HG03025 (cell line): ENCODE measurements at regions not wholly inside any gene's neighbourhood (a gene's known extent, or its start where the extent isn't known, plus 50 kb on each side); places are given as distances from the start of the nearest gene placed in this dataset.

Source experiments
- ATAC-seq: cut with Tn5 transposase; IDR thresholded peaks from one replicate; pipeline ENCODE4 v1.9.1; 2021; ENCODE audit warnings: mild to moderate bottlenecking, moderate library complexity; ENCODE audit not compliant: unreplicated experiment, low FRiP score

DNA sequence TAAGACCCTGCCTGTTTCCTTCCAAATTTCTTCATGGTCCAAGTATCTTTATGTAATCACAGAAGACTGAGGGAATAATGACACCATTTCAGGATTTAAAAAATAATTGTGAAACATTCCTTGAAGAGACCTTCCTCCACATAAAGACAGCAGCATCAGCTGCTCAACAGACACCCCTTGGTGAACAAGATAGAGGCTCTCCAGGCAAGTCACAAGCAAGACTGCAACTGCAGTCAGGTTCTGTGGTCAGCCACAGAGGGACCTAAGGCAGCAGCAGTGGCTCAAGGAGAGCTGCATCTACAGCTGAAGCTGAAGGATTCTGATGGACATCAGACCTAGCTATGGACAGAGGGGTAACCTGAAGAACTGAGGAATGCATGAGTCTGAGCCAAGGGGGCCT is 97.2 kb upstream of the C3orf80 start:
- ATAC-seq: no peak

- no peak for ATAC-seq
Measured at GRCh38 chr3:160129459-160130061, 95.7 kb upstream of the C3orf80 start.

DNA sequence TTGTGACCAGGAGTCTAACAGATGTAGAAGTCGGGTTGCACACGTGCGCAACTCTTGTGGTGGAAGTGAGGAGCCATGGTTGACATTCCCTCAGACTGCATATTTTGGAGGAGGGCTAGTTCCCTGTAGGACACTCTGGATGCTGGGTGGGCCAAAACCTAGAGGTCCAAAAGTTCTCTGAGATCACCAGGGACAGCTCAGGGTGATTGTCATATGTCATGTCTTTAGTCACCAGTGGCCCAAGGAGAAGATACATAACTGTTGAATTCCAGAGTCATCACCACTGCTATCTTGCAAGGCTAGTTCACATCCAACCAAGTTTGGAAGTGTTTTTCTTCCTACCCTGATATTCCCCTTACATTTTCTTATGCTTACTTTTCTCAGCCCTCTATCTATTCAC is 95.2 kb upstream of the C3orf80 start:
- no peak for ATAC-seq

GRCh38 chr3:160130950-160131349 is 94.3 kb upstream of the C3orf80 start:
- ATAC-seq: no peak

- no peak for ATAC-seq
Measured at GRCh38 chr3:160132226-160132625, 93.0 kb upstream of the C3orf80 start.

DNA sequence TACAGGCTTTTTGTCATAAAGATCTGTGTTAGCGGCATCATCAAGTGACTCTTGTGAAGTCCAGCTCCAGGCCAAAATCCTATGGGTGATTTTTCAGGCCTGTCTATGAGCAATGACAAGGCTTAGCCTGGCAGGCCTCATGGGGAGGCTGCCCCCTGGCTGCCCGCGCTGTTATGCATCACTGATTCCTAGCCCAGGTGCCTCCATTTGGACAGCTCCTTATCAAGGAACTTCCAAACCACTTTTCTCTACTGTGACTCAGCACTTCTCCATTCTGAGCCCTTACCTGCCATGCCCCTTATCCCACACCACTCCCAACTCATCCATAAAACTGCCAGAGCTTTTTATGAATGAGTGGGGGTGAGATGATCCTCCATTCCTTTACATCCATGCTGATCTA is 91.5 kb upstream of the C3orf80 start:
- no peak for ATAC-seq

DNA sequence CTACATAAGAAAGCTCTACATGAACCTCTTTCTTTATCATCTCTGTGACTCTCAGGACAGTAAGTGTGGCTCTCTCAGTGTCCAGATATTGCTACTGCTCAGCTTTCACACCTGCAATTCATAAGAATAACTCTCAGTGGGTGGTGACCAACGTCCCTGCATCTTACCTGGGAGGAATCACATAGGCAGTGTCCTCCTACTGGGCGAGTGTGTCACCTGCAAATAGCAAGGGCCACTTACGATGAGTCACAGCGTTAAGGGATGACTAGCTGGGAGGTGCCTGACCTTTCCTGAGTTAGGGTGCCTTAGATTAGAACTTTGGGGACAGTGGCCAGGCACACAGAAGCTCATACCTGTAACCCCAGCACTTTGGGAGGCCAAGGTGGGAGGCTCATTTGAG is 90.8 kb upstream of the C3orf80 start:
- no peak for ATAC-seq

DNA sequence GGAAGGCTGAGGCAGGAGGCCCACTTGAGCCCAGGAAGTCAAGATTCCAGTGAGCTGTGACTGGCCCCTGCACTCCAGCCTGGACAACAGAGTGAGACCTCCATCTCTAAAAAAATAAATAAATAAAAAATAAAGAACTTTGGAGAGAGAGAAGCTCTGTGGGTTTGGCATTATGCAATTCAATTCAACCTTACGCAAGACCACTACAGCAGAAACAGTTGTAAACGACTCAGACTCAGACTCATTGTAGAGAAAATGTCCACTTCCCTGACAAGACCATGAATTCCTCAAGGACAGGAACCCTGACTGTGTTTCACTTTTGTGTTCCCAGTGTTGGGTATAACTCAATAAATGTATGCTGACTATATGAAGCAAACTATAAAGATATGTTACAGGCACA is 90.3 kb upstream of the C3orf80 start:
- no peak for ATAC-seq

- ATAC-seq: no peak
Measured at GRCh38 chr3:160135851-160136250, 89.4 kb upstream of the C3orf80 start.

DNA sequence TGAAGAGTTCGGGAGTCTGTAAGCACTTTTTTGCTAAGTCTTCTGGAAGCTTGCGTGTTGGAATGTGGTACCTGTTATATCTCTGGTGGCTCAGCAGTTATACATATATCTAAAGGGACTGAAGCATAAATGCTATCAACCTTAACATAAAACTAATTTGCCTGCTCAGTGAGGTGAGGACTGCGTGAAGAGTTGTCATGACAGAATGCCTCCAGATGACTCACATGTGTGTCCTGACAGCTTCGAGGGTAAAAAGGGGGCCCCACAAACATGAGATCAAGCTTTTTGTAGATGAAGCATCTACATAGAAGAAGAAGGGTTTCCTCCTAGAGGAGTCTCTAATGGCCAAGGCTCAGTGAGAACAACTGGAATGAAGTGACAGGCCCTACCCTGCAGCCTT is 88.8 kb upstream of the C3orf80 start:
- ATAC-seq: no peak

DNA sequence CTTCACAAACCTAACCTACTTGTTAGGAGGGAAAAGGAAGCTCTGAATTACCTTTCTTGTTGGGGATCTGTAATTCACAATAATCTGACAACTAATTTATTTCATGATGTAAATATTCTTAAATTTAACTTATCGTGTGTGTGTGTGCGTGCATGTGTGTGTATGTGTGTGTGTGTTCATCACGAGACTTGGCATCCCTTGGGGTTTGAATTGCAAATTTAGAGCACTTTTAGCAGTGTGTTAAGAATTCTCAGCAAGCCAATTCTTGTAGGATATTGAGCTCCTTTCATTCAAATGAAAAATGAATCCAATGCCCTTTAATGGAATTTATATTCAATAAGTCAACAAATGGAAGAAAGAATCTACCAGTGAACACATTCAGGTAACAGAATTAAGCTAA is 85.9 kb upstream of the C3orf80 start:
- ATAC-seq: no peak

- no peak for ATAC-seq
Measured at GRCh38 chr3:160140756-160141155, 84.5 kb upstream of the C3orf80 start.

DNA sequence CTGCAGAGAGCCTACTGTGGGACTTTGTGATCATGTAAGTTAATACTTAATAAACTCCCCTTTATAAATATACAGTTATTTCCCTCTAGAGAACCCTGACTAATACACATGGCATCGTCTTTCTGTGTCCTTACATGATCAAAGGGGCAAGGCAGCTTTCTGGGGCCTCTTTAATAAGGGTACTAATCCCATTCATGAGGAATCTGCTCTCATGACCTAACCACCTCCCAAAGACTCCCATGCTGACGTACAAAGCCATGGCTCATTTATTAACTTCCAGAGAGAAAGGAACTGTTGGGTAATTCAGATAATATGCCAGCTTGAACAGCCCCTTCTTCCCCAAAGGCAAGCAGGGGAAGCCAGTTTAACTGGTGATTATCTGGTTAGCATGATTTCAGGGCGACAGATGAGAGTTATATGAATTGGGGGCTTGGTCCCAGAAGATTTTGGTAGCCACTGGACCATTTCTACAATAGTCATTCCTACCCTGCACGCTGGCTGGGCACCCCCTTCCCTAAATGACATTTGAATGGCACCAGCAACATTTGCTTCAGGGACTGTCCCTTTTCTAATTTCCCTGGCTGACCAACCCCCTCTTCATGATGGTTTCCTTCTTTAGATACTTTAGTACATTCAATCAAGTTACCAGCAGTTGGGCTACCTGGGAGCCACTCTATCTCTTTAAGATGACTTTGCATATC is 83.6 kb upstream of the C3orf80 start:
- no peak for ATAC-seq

DNA sequence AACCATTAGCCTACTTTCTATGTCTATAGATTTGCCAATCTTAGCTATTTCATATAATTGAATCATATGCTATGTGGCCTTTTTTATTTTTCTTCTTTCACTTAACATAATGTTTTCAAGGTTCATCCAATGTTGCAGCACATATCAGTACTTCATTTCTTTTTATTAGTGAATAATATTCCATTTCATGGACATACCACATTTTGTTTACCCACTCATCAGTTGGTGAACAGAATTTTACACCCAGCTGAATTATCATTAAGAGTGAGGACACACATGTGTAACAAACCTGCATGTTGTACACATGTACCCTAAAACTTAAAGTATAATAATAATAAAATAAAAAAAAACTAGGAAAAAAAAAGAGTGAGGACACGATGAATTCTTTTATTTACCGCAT is 81.7 kb upstream of the C3orf80 start:
- ATAC-seq: no peak

GRCh38 chr3:160150066-160150465 is 75.2 kb upstream of the C3orf80 start:
- ATAC-seq: no peak

- no peak for ATAC-seq
Measured at GRCh38 chr3:160150525-160150924, 74.7 kb upstream of the C3orf80 start.

GRCh38 chr3:160152638-160153037 is 72.6 kb upstream of the C3orf80 start:
- no peak for ATAC-seq

DNA sequence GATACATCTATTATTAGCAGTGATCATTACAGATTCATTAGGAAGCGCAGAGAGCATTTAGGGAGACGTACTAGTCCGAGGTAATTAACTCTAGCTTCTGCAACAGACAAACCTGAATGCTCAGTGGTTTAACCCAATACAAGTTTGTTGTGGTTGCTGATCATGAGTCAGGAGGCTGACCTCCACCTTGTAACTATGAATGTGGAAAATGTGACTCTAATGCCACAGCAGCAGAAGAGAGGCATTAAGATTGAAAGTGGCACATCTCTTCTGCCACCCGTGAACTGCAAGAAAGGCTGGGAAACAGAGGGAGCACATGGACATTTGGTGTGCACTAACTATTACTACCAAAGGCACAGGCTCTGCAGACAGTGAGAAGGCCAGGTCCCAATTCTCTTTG is 71.2 kb upstream of the C3orf80 start:
- ATAC-seq: no peak

- ATAC-seq: no peak
Measured at GRCh38 chr3:160154596-160154995, 70.6 kb upstream of the C3orf80 start.

GRCh38 chr3:160157321-160157720 is 67.9 kb upstream of the C3orf80 start:
- ATAC-seq: no peak

DNA sequence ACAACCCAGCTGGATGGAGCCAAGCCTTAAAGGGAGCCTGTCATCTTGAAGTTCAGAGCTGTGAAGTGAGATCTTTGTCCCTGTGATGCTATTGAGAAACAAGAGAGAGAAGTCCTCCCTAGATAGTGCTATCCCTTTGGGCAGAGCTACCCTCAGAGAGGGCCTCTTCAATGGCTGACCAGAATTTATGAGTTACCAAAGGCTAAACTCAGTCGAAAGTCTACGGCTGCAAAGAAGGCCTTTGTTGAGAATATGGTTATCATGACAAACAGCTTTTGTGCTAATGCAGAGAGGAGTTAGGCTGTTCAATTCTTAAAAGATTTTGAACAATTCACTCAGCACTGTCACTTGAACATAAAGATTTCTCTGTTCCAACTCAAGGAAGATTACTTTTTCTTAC is 65.9 kb upstream of the C3orf80 start:
- no peak for ATAC-seq

DNA sequence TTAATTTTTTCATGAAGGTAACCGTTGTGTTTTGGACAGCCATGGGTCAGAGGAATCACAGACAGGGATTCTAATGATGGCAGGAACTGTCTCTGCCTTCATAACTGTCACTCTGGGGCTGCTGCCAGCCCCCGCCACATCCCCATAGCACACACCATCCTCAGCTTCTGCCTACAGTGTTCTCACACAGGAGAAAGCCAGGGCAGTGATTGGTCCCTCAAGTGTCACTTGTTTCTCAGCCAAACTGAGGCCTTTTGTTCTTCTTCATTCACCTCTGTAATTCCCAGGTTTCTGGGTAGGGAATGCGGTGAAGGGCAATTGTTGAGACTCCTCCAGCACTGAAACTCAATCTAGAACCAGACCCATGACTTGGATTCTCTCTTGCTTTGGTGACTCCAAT is 65.4 kb upstream of the C3orf80 start:
- ATAC-seq: no peak

GRCh38 chr3:160161921-160162320 is 63.3 kb upstream of the C3orf80 start:
- ATAC-seq: no peak
